HG03196 (cell line): ENCODE measurements at regions not wholly inside any gene's neighbourhood (a gene's known extent, or its start where the extent isn't known, plus 50 kb on each side); places are given as distances from the start of the nearest gene placed in this dataset.
"Not testable (repeated sequence)": the region's sequence is repeated elsewhere in the genome, so short reads cannot be mapped to it uniquely, and the experiment has no call there.

Experiments
- ATAC-seq: cut with Tn5 transposase; IDR thresholded peaks from one replicate; pipeline ENCODE4 v1.9.1; 2021; ENCODE audit not compliant: unreplicated experiment

DNA sequence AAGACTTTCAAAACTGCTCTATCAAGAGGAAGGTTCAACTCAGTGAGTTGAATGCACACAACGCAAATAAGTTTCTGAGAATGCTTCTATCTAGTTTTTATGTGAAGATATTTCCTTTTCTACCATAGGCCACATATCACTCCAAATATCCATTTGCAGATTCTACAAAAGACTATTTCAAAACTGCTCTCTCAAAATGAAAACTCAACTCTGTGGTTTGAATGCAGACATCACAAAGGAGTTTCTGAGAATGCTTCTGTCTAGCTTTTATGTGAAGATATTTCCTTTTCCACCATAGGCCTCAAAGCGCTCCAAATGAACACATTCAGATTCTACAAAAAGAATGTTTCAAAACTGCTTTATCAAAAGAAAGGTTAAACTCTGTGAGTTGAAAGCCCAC lies 1093.1 kb upstream of the DEFB115 start:
- ATAC-seq = not testable (repeated sequence)

- no peak for ATAC-seq
Measured at GRCh38 chr20:30167540-30167939, 1089.9 kb upstream of the DEFB115 start.

DNA sequence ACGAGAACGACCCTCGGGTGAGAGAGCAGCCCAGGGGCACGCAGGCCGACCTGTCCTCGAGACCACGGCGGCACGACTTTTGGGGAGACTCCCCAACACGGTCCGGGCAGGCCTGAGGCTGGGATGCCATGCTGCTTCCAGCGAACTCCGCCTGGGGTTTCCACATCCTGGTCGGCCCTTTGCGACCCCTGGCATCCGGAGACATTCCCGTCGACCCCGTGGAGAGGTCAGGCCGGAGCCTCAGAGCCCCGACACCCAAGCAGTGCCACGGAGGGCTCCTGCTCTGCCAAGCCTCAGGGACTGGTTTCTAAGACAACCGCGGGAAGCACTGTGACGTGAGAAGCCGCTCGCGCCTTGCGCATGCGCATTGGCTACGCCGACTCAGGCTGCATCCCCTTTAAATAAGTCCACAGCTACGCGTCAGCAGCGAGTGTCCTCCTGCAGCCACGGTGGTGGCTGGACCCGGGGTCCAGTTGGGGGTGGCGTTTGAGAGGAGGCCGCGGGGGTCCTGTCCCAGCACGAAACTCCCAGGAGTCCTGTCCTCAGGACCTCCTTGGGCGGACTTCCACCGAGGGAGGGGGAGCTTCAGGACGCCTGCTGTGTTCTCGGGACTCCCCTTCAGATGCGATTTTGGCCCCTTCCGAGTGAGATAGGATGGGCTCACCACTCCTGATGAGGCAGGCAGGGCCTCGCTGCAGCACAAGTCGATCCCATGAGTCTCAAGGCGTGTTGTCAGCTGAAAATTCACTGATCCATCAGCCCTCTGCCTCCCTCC lies 1089.3 kb upstream of the DEFB115 start:
- no peak for ATAC-seq

DNA sequence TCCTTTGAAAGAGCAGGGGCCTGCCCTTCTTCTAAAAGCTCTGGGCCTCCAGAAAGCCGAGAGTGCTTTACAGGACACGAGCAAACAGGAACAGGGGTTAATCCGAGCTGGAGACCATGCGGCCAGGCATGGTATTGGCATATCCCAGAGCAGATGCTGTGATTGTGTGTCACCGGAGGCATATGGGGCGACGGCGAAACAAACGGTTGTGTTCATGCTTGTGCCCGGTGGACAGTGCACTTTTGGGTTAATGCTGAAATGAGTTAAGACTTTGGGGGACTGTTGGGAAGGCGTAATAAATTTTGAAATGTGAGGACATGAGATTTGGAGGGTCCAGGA lies 1088.7 kb upstream of the DEFB115 start:
- ATAC-seq = no peak

GRCh38 chr20:30175681-30176080 lies 1081.8 kb upstream of the DEFB115 start:
- no peak for ATAC-seq

- ATAC-seq = not testable (repeated sequence)
Measured at GRCh38 chr20:30183124-30183523, 1074.3 kb upstream of the DEFB115 start.

- ATAC-seq = not testable (repeated sequence)
Measured at GRCh38 chr20:30191785-30192184, 1065.7 kb upstream of the DEFB115 start.

DNA sequence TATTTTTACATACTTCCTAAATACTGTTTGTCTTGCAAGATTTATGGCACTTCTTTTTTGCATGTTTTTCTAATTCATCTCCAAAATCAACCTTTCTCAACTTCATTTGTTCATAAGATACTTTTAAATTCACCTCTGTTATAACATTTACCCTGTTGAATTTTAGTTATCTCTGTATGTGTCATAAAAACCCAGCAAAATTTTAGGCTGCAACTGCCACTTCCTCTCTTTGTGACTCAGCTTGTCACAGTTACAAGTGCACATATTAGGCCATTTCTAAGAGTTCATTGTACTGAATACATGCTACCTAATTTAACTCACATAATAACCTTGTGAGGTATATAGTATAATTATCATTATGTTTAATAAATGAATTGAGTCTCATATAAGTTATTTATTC lies 1023.0 kb upstream of the DEFB115 start:
- ATAC-seq = not testable (repeated sequence)

DNA sequence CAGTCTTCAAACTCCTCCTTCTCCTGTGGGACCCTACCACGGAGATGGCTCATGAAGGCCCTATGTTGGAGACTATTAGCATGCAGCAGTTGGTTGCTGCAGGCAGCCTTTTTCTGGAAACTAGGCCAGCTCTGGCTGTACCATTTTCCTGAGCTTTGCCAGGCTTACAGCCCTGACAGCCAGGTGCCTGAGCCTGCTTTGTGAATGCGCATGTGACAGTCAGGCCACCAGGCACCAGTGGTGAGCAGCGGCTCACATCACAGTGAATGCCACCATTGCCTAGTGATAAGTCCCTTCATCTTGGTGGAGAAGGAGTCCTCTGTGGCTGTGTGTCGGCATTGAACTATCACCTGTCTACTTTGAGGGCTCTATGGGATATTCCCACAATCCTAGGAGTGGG lies 982.4 kb upstream of the DEFB115 start:
- ATAC-seq = not testable (repeated sequence)

DNA sequence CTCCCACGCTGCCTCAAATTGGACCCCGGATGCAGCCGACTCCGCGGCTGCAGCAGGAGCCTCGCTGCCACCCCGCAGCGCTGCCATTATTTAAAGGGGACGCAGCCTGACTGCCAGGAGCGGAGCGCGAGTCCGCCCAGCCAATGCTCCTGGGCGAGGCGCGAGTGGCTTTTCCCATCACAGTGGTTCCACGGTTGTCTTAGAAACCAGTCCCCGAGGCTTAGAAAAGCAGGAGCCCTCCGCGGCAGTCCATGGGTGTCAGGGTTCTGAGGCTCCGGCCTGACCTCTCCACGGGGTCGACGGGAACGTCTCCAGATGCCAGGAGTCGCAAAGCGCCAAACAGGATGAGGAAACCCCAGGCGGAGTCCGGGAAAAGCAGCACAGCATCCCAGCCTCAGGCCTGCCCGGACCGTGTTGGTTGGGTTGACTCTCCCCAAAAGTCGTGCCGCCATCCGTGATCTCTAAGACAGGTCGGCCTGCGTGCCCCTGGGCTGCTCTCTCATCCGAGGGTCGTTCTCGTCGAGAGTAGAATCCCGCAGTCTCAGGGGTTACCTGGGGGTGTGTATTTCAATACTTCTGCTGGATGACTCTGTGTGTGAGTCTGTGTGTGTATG lies 975.8 kb upstream of the DEFB115 start:
- no peak for ATAC-seq

DNA sequence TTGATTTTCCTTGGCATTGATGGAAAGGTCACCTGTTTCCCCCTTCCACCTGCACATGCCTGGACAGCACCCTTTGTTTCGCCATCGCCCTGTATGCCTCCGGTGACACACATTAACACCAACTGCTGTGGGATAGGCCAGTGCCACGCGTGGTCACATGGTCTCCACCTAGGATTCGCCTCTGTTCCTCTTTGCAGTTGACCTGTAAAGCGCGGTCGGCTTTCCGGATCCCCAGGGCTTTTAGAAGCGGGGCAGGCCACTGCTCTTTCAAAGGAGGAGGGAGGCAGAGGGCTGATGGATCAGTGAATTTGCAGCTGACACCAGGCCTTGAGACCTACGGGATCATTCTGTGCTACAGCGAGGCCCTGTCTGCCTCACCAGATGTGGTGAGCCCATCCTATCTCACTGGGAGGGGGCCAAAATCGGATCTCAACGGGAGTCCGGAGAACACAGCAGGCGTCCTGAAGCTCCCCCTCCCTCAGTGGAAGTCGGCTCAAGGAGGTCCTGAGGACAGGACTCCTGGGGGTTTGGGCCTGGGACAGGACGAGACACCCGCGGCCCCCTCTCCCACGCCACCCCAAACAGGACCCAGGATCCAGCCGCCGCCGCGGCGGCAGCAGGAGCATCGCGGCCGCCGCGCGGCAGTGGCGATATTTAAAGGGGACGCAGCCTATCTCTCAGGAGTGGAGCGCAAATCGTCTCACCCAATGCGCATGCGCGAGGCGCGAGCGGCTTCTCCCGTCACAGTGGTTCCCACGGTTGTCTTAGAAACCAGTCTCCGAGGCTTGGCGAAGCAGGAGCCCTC lies 973.8 kb upstream of the DEFB115 start:
- not testable (repeated sequence) for ATAC-seq

DNA sequence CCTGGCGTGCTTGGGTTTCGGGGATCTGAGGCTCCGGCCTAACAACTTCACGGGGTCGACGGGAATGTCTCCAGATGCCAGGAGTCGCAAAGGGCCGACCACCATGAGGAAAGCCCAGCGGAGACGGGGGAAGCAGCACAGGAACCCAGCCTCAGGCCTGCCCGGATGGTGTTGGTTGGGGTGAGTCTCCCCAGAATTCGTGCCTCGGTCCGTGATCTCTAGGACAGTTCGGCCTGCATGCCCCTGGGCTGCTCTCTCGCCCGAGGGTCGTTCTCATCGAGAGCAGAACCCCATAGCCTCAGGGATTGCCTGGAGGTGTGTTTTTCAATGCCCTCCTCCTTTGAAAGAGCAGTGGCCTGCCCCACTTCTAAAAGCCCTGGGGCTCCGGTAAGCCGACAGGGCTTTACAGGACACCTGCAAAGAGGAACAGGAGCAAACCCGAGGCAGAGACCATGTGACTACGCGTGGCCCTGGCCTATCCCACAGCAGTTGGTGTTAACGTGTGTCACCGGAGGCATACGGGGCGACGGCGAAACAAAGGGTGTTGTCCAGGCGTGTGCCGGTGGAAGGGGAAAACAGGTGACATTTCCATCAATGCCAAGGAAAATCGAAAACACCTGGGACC lies 973.1 kb upstream of the DEFB115 start:
- ATAC-seq = no peak

- ATAC-seq = no peak
Measured at GRCh38 chr20:30285677-30286076, 971.8 kb upstream of the DEFB115 start.

DNA sequence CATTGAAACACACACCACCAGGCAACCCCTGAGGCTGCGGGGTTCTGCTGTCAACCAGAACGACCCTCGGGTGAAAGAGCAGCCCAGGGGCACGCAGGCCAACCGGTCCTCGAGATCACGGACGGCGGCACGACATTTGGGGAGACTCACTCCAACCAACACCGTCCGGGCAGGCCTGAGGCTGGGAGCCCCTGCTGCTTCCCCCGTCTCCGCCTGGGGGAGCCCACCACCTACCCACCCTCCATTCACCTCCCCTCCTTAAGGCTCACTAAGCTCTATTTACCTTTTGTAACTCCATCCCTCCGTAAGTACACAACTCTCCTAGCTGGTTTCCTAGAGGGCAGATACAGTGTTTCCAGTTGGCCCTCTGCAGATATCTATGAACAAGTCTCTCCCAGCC lies 971.3 kb upstream of the DEFB115 start:
- no peak for ATAC-seq

DNA sequence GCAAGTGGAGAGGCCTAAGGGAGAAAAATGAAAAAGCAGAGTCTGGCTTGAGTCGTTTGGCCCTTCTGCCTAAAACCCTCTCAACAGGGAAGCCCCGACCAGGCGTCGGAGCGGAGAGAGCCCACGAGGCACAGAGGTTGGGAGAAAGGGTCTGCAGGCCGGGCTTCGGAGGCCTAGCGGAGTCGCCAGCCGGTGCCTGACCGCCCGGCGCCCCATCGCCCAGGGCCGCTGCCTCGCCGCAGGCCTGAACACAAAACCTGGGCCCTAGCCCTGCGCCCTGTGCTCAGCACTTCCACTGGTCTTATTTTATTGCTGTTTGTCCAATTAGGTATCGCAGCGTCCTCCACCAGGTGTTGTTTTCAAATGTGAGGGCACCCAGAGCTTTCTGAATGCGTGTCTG lies 970.0 kb upstream of the DEFB115 start:
- ATAC-seq = not testable (repeated sequence)

DNA sequence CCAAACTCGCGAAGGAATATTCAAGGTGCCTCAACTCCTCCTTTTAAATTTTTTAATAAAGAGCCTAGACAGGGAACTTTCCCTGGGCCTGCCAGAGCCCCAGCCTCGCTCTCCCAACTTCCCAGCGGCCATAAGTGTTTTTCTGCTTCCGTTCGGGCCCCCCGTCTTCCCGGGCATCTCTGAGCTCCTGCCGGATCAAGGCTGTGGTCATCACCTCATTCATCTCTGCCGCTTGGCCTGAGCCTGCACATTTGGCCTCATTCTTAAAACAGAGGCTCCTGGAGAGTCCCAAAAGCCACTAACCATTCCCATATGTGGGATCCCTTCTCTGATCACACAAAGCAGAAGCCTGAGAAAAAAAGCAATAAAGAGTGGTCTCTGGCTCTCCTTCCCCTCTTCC lies 969.1 kb upstream of the DEFB115 start:
- ATAC-seq = no peak

DNA sequence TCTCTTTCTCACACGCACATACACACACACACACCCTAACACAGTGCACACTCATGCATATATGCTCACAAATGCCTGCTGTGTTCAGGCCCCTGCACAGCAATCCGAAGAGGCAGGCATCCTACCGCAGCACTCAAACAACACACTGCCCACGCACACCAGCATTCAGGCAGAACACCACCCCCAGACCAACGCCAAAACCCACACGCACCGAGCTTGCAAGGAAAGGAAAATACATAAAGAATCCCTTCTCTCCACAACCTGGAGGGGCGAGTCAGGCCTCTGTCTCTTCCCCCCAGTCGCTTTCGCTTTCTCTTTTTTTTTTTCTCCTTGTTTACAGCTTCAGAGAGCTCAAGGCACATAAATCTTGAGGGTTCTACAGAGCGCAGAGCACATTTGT lies 968.4 kb upstream of the DEFB115 start:
- ATAC-seq = not testable (repeated sequence)

DNA sequence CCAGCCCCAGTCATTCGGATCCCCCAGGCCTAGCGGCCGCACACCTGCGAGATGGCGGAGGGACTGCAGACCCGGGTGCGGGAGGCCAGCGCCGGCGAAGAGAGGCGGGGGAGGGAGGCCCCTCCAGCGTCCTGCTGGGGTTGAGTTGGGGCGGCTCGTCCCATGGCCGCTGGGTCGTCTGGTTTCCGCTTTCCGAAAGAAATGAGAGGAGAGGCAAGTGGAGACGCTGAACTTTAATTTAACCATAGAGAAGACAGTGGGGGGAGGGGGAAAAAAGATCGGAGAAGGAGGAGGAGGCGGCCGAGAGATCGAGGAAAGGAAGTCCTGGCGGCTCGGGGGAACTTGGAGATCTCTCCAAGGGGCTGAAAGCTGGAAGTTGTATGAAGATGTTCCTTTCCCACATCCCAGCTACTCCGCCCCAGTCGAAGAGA lies 967.7 kb upstream of the DEFB115 start:
- ATAC-seq = not testable (repeated sequence)

GRCh38 chr20:30290361-30291063 lies 967.0 kb upstream of the DEFB115 start:
- ATAC-seq = not testable (repeated sequence)

- ATAC-seq = not testable (repeated sequence)
Measured at GRCh38 chr20:30291064-30291379, 966.4 kb upstream of the DEFB115 start.

- ATAC-seq = not testable (repeated sequence)
Measured at GRCh38 chr20:30291686-30292085, 965.8 kb upstream of the DEFB115 start.
